Neutrophil (primary cell): ENCODE measurements at regions not wholly inside any gene's neighbourhood (a gene's known extent, or its start where the extent isn't known, plus 50 kb on each side); places are given as distances from the start of the nearest gene placed in this dataset.

Experiments used
- H3K27ac ChIP-seq: fragments of 200-600 bp; sonication (generic); 2 replicates; pipeline ENCODE4 v1.5.1; 2016; ENCODE audit warnings: mild to moderate bottlenecking, moderate library complexity
- H3K27me3 ChIP-seq: fragments of 200-600 bp; sonication (generic); 2 replicates; pipeline ENCODE4 v1.6.0; 2016; ENCODE audit warnings: mild to moderate bottlenecking
- H3K36me3 ChIP-seq: fragments of 200-600 bp; sonication (generic); 2 replicates; pipeline ENCODE4 v1.5.1; 2017
- H3K4me1 ChIP-seq, 2 experiments: fragments of 200-600 bp in 1 of 2; sonication (generic) in 1 of 2; 1 replicate in 1 of 2; 2 replicates in 1 of 2; pipeline versions ENCODE4 v1.5.1 to v1.6.1; 2013 to 2016; ENCODE audit warnings: low read depth in 1 of 2, low read length in 1 of 2, mild to moderate bottlenecking in 1 of 2, moderate library complexity in 1 of 2; ENCODE audit not compliant: control insufficient read depth in 1 of 2, insufficient read depth in 1 of 2
- H3K4me3 ChIP-seq, 2 experiments: fragments of 200-600 bp in 1 of 2; sonication (generic) in 1 of 2; 1 replicate in 1 of 2; 2 replicates in 1 of 2; pipeline ENCODE4 v1.5.1; 2013 to 2016; ENCODE audit warnings: low read depth in 1 of 2, low read length in 1 of 2, mild to moderate bottlenecking in 1 of 2, moderate library complexity in 1 of 2
- H3K9me3 ChIP-seq: fragments of 200-600 bp; sonication (generic); 2 replicates; pipeline ENCODE4 v1.5.1; 2016
- TF ChIP-seq, protein P1 (sequence below): fragments of 200-600 bp; sonication (generic); IDR thresholded peaks from 2 replicates; pipeline ENCODE4 v1.5.1; 2016; ENCODE audit warnings: antibody characterized with exemption

DNA sequence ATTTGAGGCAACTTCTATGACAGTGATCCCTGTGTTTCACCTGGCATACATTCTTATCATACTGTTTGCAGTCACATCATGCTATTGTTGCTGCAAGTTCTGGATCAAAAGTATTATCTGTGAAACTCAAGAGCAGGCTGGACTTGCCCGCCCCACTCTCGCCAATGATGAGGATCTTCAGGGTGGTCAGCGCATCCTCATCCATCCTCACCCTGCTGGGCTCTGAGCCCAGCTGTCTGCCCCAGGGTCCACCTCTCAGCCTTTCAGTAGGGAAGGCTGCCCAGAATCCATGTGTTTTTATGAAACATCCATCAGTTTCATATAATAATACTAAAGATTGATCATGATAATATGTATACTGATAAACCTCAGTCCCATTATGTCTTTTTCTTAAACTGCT lies 55.4 kb upstream of the KIF5B start:
- Histone ChIP-seq H3K27me3 (peaks cover 7% of the 10 kb centered on the region), H3K4me3 (no peak overlapping the region), H3K36me3 (no peaks in the 10 kb centered on the region), H3K9me3 (no peaks in the 10 kb centered on the region), H3K4me1 (no peaks in the 10 kb centered on the region), H3K27ac (no peak overlapping the region)
- TF ChIP-seq, protein P1, sequence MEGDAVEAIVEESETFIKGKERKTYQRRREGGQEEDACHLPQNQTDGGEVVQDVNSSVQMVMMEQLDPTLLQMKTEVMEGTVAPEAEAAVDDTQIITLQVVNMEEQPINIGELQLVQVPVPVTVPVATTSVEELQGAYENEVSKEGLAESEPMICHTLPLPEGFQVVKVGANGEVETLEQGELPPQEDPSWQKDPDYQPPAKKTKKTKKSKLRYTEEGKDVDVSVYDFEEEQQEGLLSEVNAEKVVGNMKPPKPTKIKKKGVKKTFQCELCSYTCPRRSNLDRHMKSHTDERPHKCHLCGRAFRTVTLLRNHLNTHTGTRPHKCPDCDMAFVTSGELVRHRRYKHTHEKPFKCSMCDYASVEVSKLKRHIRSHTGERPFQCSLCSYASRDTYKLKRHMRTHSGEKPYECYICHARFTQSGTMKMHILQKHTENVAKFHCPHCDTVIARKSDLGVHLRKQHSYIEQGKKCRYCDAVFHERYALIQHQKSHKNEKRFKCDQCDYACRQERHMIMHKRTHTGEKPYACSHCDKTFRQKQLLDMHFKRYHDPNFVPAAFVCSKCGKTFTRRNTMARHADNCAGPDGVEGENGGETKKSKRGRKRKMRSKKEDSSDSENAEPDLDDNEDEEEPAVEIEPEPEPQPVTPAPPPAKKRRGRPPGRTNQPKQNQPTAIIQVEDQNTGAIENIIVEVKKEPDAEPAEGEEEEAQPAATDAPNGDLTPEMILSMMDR: no peak

DNA sequence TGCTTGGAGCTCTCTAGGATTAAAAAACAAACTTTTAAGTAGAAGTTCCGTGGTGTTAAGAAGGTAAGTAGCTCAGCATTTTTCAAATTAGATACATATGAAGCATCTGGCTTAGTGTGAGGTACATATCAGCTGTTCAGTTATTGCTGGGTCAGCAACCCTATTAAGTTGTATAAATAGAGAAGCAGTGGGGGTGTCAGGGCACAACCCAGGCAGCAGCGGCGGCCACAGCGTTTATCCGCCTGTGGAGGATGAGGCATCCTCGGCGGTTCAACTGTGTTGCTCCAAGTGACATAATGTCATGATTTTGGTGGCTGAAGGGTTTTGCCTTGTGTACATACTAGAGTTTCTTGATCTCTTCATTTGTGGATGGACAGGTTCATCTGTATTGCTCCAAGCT lies 54.6 kb upstream of the KIF5B start:
- peaks cover 7% of the 10 kb centered on the region for H3K27me3 ChIP-seq

GRCh38 chr10:32109603-32110002 lies 53.4 kb upstream of the KIF5B start:
- H3K36me3 ChIP-seq: no peaks in the 10 kb centered on the region
- no peaks in the 10 kb centered on the region for H3K4me1 ChIP-seq
- peaks cover 7% of the 10 kb centered on the region for H3K27me3 ChIP-seq
- no peak overlapping the region for H3K4me3 ChIP-seq
- H3K27ac ChIP-seq: no peak overlapping the region
- TF ChIP-seq, protein P1: no peak
- H3K9me3 ChIP-seq: no peaks in the 10 kb centered on the region

More for the DNA sequence above, 54.6 kb upstream of the KIF5B start:
- TF ChIP-seq, protein P1: no peak
- no peaks in the 10 kb centered on the region for H3K36me3 ChIP-seq
- H3K4me3 ChIP-seq: no peak overlapping the region
- H3K27ac ChIP-seq: no peak overlapping the region
- no peaks in the 10 kb centered on the region for H3K9me3 ChIP-seq
- H3K4me1 ChIP-seq: no peaks in the 10 kb centered on the region
